GM12878 (cell line): ENCODE measurements at regions not wholly inside any gene's neighbourhood (a gene's known extent, or its start where the extent isn't known, plus 50 kb on each side); places are given as distances from the start of the nearest gene placed in this dataset.
A peak's percentile ranks its signal among the peaks of the same experiment; 100 is the strongest.

ENCODE experiments used
- ATAC-seq: fragments of 200-7000 bp; cut with Tn5 transposase; 3 replicates; pipeline ENCODE4 v1.9.1; 2020; ENCODE audit warnings: mild to moderate bottlenecking, moderate library complexity
- BruUV-seq: library from RNA; stranded (reverse); fragments of 400-500 nt; replicated peaks from 2 replicates; lab custom pipeline; 2021; lab: Mats Ljungman, UMichigan
- CTCF ChIA-PET: fragments of 300-600 bp; sonication (Branson Sonifier 250); formaldehyde crosslinking; extraction: SDS; loops from one replicate; lab custom pipeline; 2021; ENCODE audit warnings: inconsistent platforms; lab: Yijun Ruan, JAX
- POLR2A ChIA-PET: fragments of 350-600 bp; formaldehyde crosslinking; extraction: SDS; loops from one replicate; lab custom pipeline; 2021; ENCODE audit warnings: inconsistent platforms; lab: Charles Lee
- RAD21 ChIA-PET: fragments of 300-600 bp; sonication (Branson Sonifier 250); formaldehyde crosslinking; loops from one replicate; lab custom pipeline; 2023; ENCODE audit warnings: antibody characterized with exemption; ENCODE audit not compliant: unreplicated experiment; lab: Charles Lee
- SMC1A ChIA-PET: fragments of 300-600 bp; sonication (Branson Sonifier 250); formaldehyde crosslinking; loops from one replicate; lab custom pipeline; 2023; ENCODE audit not compliant: unreplicated experiment, uncharacterized antibody; lab: Charles Lee
- DNase-seq: peaks from one replicate; pipeline ENCODE4 v3.0.0-alpha.2; 2011; ENCODE audit warnings: low read depth, low spot score
- FAIRE-seq: peaks from 3 replicates; lab custom pipeline; 2011; peaks lifted over from hg19 to GRCh38; lab: Jason Lieb, UNC
- H2AFZ ChIP-seq: 2 replicates; pipeline ENCODE4 v1.6.0; 2011; ENCODE audit warnings: low read depth, low read length, control low read depth; ENCODE audit not compliant: control insufficient read depth
- H3K27ac ChIP-seq: 2 replicates; pipeline ENCODE4 v1.5.1; 2011; ENCODE audit warnings: control low read depth; ENCODE audit not compliant: control insufficient read depth, insufficient read depth
- H3K27me3 ChIP-seq, 2 experiments: replicated peaks in 1 of 2; 2 replicates each; pipeline versions ENCODE4 v1.6.0 to v1.6.1; 2011; ENCODE audit warnings: low read length in 1 of 2; ENCODE audit not compliant: control insufficient read depth in 2 of 2, insufficient read depth in 2 of 2
- H3K36me3 ChIP-seq, 2 experiments: 2 replicates each; pipeline ENCODE4 v1.5.1; 2011; ENCODE audit warnings: low read length in 1 of 2; ENCODE audit not compliant: control insufficient read depth in 2 of 2, insufficient read depth in 2 of 2
- H3K4me1 ChIP-seq: 2 replicates; pipeline ENCODE4 v1.6.1; 2011; ENCODE audit warnings: mild to moderate bottlenecking, low read length, moderate library complexity, mixed read lengths; ENCODE audit not compliant: control insufficient read depth, insufficient read depth
- H3K4me2 ChIP-seq: 2 replicates; pipeline ENCODE4 v1.6.0; 2011; ENCODE audit warnings: control low read depth; ENCODE audit not compliant: control insufficient read depth, insufficient read depth
- H3K4me3 ChIP-seq: fragments of 200-600 bp; sonication (generic); 2 replicates; pipeline ENCODE4 v1.5.1; 2016
- H3K79me2 ChIP-seq: 2 replicates; pipeline ENCODE4 v1.6.0; 2011; ENCODE audit warnings: low read length; ENCODE audit not compliant: control insufficient read depth, insufficient read depth
- H3K9ac ChIP-seq: 2 replicates; pipeline ENCODE4 v1.8.0; 2011; ENCODE audit warnings: low read length, control low read depth, mixed read lengths; ENCODE audit not compliant: control insufficient read depth, insufficient read depth
- H3K9me3 ChIP-seq: replicated peaks from 3 replicates; pipeline ENCODE4 v1.5.1; 2011; ENCODE audit warnings: mild to moderate bottlenecking, low read length; ENCODE audit not compliant: control insufficient read depth, insufficient read depth
- H4K20me1 ChIP-seq: 2 replicates; pipeline ENCODE4 v1.6.0; 2011; ENCODE audit not compliant: control insufficient read depth, insufficient read depth
- CEBPB ChIP-seq, 2 experiments: fragments of 150-350 bp in 1 of 2; IDR thresholded peaks; 2 replicates each; pipeline ENCODE4 v1.6.1; 2012 to 2014; ENCODE audit warnings: low read depth in 2 of 2, low read length in 2 of 2, borderline replicate concordance in 1 of 2, inconsistent platforms in 1 of 2
- IRF4 ChIP-seq: IDR thresholded peaks from 2 replicates; pipeline ENCODE4 v1.6.1; 2011; ENCODE audit warnings: low read depth, low read length
- LARP7 ChIP-seq: fragments of 450-650 bp; IDR thresholded peaks from 2 replicates; pipeline ENCODE4 v1.6.1; 2017; ENCODE audit warnings: mild to moderate bottlenecking
- NR2C2 ChIP-seq: IDR thresholded peaks from 2 replicates; pipeline ENCODE4 v1.6.1; 2011; ENCODE audit warnings: borderline replicate concordance, low read depth; ENCODE audit not compliant: control insufficient read depth, insufficient read length
- SUPT20H ChIP-seq: IDR thresholded peaks from 2 replicates; pipeline ENCODE4 v1.6.1; 2011; ENCODE audit warnings: low read depth, mild to moderate bottlenecking, low read length, moderate library complexity, borderline replicate concordance; ENCODE audit not compliant: control insufficient read depth
- WGBS: methylation state at CpG from one replicate; pipeline ENCODE4 v1.1.6; 2016; ENCODE audit warnings: low lambda C conversion rate; ENCODE audit not compliant: insufficient replicate concordance, insufficient coverage; ENCODE audit errors: missing lambda C conversion rate; 5-methylcytosine and 5-hydroxymethylcytosine counted together
- in situ Hi-C: fragments of 300-500 bp; cut with MboI; formaldehyde crosslinking; loops from 9 replicates; pipeline ENCODE4 v1.14.3; 2018; ENCODE audit warnings: mixed read lengths
- intact Hi-C: fragments of 100-400 bp; cut with micrococcal nuclease; formaldehyde crosslinking; loops from one replicate; pipeline ENCODE4 v1.14.2; 2022; ENCODE audit not compliant: unreplicated experiment
- TF ChIP-seq, protein P1 (sequence below): IDR thresholded peaks from 2 replicates; pipeline ENCODE4 v1.6.1; 2012; ENCODE audit warnings: low read depth, low read length, improper control_type of control experiment

DNA sequence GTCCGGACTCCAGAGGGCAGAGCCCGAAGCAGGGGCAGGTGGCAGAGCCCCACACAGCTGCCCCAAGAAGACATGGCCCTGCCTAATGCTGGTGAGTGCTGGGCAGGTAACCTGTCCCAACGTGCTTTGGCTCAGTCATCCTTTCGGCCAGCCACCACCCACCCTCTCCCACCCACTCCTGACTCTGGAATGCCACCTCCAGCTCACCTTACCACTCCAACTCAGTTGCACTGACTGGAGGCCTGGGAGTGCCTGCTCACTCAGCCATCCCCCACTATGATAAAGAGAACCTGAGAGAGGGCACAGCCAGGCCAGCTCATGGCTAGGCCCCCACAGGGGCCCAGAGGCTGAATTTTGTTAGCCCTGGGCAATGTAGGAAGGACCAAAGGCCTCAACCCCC is 53.8 kb upstream of the MPEG1 start:
- Histone ChIP-seq H3K27me3 (no peaks in the 10 kb centered on the region), H3K4me2 (no peak overlapping the region), H3K9ac (no peak overlapping the region), H3K79me2 (no peaks in the 10 kb centered on the region)
- ChIA-PET SMC1A (interaction anchor here (0.7 to 3.8 kb wide), 9 partner anchors 9 to 163 kb away, joined by 3 to 18 read pairs (median 7); no protein-coding TSS in a partner anchor), RAD21 (interaction anchor here (1.0 to 2.8 kb wide), 7 partner anchors 10 to 162 kb away, joined by 3 to 8 read pairs (median 7); partner anchors contain the start of genes DTX4 and MPEG1)
- peak; percentile 15 for ATAC-seq
- no peak for DNase-seq
- WGBS, result 94% methylated on average over 4 of the region's 4 CpGs
- TF ChIP-seq CEBPB (IDR thresholded peaks at IDR 0.05; ENCODE audit: borderline replicate concordance in 1 of 2, low read depth in 2 of 2, low read length in 2 of 2) (no peak), NR2C2 (no peak), IRF4 (no peak), LARP7 (no peak), SUPT20H (no peak)
- TF ChIP-seq, protein P1, sequence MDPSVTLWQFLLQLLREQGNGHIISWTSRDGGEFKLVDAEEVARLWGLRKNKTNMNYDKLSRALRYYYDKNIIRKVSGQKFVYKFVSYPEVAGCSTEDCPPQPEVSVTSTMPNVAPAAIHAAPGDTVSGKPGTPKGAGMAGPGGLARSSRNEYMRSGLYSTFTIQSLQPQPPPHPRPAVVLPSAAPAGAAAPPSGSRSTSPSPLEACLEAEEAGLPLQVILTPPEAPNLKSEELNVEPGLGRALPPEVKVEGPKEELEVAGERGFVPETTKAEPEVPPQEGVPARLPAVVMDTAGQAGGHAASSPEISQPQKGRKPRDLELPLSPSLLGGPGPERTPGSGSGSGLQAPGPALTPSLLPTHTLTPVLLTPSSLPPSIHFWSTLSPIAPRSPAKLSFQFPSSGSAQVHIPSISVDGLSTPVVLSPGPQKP, result no peak
- TF ChIP-seq, all 136 proteins: peak for 0
- no TSS peak for BruUV-seq
- in situ Hi-C loops (no loop called here), intact Hi-C loops (no loop called here)
- Histone ChIP-seq H4K20me1 (no peaks in the 10 kb centered on the region), H3K9me3 (no peaks in the 10 kb centered on the region), H2AFZ (no peak overlapping the region), H3K4me3 (no peak overlapping the region), H3K27ac (no peak overlapping the region), H3K36me3 (no peaks in the 10 kb centered on the region), H3K4me1 (peaks cover 20% of the 10 kb centered on the region)
- no peak for FAIRE-seq
- CTCF ChIA-PET, result interaction anchor here (1.0 to 7.5 kb wide), 11 partner anchors 8 to 164 kb away, joined by 3 to 63 read pairs (median 6); partner anchors contain the start of genes DTX4 and MPEG1
- POLR2A ChIA-PET, result interaction anchor here (0.9 kb wide), 1 partner anchor 48 kb away, joined by 5 read pairs; no protein-coding TSS in a partner anchor
